Activated CD8-positive, alpha-beta T cell treated with anti-CD3 and anti-CD28 coated beads for 36 hours (primary cell): ENCODE measurements at regions not wholly inside any gene's neighbourhood (a gene's known extent, or its start where the extent isn't known, plus 50 kb on each side); places are given as distances from the start of the nearest gene placed in this dataset.

Experiments used
- ATAC-seq: fragments of 200-7000 bp; cut with Tn5 transposase; one replicate; pipeline ENCODE4 v1.10.0; 2021; ENCODE audit warnings: mild to moderate bottlenecking, moderate library complexity
- CTCF ChIA-PET: fragments of 350-600 bp; sonication (Branson Sonifier 250); formaldehyde crosslinking; loops from one replicate; lab custom pipeline; 2021; ENCODE audit warnings: antibody characterized with exemption; lab: Charles Lee
- POLR2A ChIA-PET: fragments of 350-600 bp; sonication (Branson Sonifier 250); formaldehyde crosslinking; loops from one replicate; lab custom pipeline; 2021; ENCODE audit warnings: antibody characterized with exemption; lab: Charles Lee
- DNase-seq: peaks from one replicate; pipeline ENCODE4 v3.0.0-alpha.2; 2020
- H3K27ac Mint-ChIP-seq: one replicate; pipeline ENCODE4 v1.8.0; 2021; ENCODE audit warnings: mild to moderate bottlenecking, mixed read lengths
- H3K27me3 Mint-ChIP-seq: one replicate; pipeline ENCODE4 v1.8.0; 2021; ENCODE audit warnings: mixed read lengths
- H3K36me3 Mint-ChIP-seq: one replicate; pipeline ENCODE4 v1.8.0; 2021; ENCODE audit warnings: low read depth, mixed read lengths
- H3K4me1 Mint-ChIP-seq: one replicate; pipeline ENCODE4 v1.8.0; 2021; ENCODE audit warnings: low read depth, mixed read lengths
- H3K4me3 Mint-ChIP-seq: one replicate; pipeline ENCODE4 v1.8.0; 2021; ENCODE audit warnings: mild to moderate bottlenecking, moderate library complexity, mixed read lengths
- H3K9me3 Mint-ChIP-seq: one replicate; pipeline ENCODE4 v1.8.0; 2021; ENCODE audit warnings: mixed read lengths
- intact Hi-C: fragments of 100-400 bp; cut with micrococcal nuclease; formaldehyde crosslinking; loops from one replicate; pipeline ENCODE4 v1.10.0; 2022
- TF ChIP-seq, protein P1 (sequence below): fragments of 200-600 bp; IDR thresholded peaks from one replicate; pipeline ENCODE4 v1.8.0; 2022; ENCODE audit warnings: antibody characterized with exemption, mild to moderate bottlenecking

DNA sequence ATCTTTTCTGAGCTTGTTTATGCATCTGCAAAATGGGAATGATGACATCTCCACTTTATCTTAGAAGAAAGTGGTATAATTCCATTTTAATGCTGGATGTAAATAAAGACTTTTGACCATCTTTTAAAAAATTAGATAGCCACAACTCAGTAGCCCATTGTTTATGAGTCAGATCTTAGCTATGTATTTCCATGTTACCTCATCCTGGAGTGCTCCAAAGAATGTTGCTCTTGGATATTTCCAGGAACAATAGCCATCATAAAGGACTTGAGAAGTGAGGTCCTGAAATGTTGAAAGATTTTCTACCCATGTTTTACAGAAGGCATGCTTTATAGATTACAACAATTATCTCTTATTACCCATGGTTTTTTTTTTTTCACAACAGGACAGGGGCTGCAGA lies 229.3 kb upstream of the EDNRB start:
- CTCF ChIA-PET: interaction anchor here (3.3 kb wide), 1 partner anchor 10 kb away, joined by 18 read pairs; no protein-coding TSS in a partner anchor
- Mint-ChIP-seq H3K27ac (no peak overlapping the region), H3K27me3 (peaks cover 2% of the 10 kb centered on the region), H3K4me3 (no peak overlapping the region), H3K9me3 (peaks cover under 1% of the 10 kb centered on the region), H3K4me1 (no peaks in the 10 kb centered on the region), H3K36me3 (no peaks in the 10 kb centered on the region)
- ATAC-seq: no peak
- POLR2A ChIA-PET: interaction anchor here (1.4 kb wide), 1 partner anchor 8 kb away, joined by 3 read pairs; no protein-coding TSS in a partner anchor
- DNase-seq: no peak
- intact Hi-C loops: no loop called here
- TF ChIP-seq, protein P1, sequence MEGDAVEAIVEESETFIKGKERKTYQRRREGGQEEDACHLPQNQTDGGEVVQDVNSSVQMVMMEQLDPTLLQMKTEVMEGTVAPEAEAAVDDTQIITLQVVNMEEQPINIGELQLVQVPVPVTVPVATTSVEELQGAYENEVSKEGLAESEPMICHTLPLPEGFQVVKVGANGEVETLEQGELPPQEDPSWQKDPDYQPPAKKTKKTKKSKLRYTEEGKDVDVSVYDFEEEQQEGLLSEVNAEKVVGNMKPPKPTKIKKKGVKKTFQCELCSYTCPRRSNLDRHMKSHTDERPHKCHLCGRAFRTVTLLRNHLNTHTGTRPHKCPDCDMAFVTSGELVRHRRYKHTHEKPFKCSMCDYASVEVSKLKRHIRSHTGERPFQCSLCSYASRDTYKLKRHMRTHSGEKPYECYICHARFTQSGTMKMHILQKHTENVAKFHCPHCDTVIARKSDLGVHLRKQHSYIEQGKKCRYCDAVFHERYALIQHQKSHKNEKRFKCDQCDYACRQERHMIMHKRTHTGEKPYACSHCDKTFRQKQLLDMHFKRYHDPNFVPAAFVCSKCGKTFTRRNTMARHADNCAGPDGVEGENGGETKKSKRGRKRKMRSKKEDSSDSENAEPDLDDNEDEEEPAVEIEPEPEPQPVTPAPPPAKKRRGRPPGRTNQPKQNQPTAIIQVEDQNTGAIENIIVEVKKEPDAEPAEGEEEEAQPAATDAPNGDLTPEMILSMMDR: no peak

DNA sequence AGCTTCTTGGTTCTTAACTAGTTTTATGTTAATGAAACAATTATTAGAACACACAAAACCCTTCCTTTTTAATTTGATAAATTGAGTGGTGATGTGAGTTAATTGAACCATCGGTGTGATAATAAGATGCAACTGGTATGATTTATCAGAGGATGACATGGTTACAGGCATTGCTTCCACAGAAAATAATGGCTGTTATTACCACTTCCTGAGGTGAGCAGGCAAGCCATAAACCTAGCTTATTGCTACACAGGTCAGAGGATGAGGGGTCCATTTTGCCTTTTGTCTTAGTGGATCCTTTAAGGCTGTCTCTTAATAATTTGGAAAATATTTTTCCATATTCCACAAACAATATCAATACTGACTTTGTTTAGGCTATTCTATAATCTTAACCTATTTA lies 226.6 kb upstream of the EDNRB start:
- CTCF ChIA-PET: no interaction called here

DNA sequence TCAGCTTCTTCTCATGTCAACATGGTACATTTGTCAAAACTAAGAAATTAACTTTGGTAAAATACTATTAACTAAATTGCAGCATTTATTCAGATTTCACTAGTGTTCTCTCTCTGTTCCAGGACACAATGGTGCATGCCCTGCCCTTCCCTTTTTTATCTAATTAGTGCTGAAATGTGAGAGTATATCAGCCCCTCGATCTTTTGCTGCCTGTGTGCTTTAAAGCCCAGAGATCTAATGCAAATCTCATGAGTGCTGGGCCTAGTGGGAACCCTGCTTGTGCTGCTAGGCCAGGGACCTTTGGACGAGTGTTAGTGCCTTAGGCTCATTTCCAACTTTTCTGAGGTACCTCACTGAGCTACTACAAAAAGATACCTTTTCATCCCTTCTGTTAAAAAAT lies 221.1 kb upstream of the EDNRB start:
- POLR2A ChIA-PET: interaction anchor here (0.9 kb wide), 1 partner anchor 8 kb away, joined by 3 read pairs; no protein-coding TSS in a partner anchor
- H3K4me1 Mint-ChIP-seq: peaks cover 7% of the 10 kb centered on the region
- intact Hi-C loops: no loop called here

More for the DNA sequence above, 226.6 kb upstream of the EDNRB start:
- POLR2A ChIA-PET: no interaction called here
- TF ChIP-seq, protein P1: no peak
- DNase-seq (no peak), ATAC-seq (no peak)
- H3K27me3 Mint-ChIP-seq: peaks cover 4% of the 10 kb centered on the region
- H3K27ac Mint-ChIP-seq: no peak overlapping the region
- no peaks in the 10 kb centered on the region for H3K9me3 Mint-ChIP-seq
- no peaks in the 10 kb centered on the region for H3K4me1 Mint-ChIP-seq
- no peak overlapping the region for H3K4me3 Mint-ChIP-seq
- H3K36me3 Mint-ChIP-seq: no peaks in the 10 kb centered on the region
- intact Hi-C loops: no loop called here

DNA sequence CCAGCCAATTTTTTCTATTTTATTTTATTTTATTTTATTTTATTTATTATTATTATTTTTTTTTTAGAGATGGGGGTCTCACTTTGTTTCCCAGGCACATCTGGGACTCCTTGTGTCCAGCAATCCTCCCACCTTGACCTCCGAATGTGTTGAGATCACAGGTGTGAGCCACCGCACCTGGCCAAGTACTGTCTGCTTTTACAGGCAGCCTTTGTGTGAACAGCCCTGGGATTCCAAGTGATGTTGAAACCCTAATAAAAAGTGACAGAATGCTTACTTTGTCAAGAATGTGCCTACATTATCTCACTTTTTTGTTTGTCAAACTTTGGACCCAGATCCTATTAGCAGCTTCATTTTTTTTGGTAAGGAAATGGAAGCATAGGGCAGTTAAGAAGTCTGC lies 220.1 kb upstream of the EDNRB start:
- TF ChIP-seq, protein P1: no peak
- Mint-ChIP-seq H3K4me1 (peaks cover 7% of the 10 kb centered on the region), H3K27ac (no peak overlapping the region), H3K36me3 (no peaks in the 10 kb centered on the region), H3K27me3 (peaks cover 2% of the 10 kb centered on the region), H3K4me3 (no peak overlapping the region), H3K9me3 (no peaks in the 10 kb centered on the region)
- no peak for DNase-seq
- intact Hi-C loops: no loop called here
- no peak for ATAC-seq
- ChIA-PET POLR2A (no interaction called here), CTCF (interaction anchor here (1.0 to 3.6 kb wide), 8 partner anchors 9 to 840 kb away, joined by 3 to 26 read pairs (median 6); no protein-coding TSS in a partner anchor)

More for the DNA sequence above, 221.1 kb upstream of the EDNRB start:
- Mint-ChIP-seq H3K4me3 (no peak overlapping the region), H3K9me3 (no peaks in the 10 kb centered on the region), H3K36me3 (no peaks in the 10 kb centered on the region), H3K27ac (no peak overlapping the region), H3K27me3 (peaks cover 4% of the 10 kb centered on the region)
- ATAC-seq (no peak), DNase-seq (no peak)
- TF ChIP-seq, protein P1: no peak
- CTCF ChIA-PET: interaction anchor here (0.7 to 2.4 kb wide), 3 partner anchors 18 to 617 kb away, joined by 3 to 12 read pairs (median 6); no protein-coding TSS in a partner anchor

DNA sequence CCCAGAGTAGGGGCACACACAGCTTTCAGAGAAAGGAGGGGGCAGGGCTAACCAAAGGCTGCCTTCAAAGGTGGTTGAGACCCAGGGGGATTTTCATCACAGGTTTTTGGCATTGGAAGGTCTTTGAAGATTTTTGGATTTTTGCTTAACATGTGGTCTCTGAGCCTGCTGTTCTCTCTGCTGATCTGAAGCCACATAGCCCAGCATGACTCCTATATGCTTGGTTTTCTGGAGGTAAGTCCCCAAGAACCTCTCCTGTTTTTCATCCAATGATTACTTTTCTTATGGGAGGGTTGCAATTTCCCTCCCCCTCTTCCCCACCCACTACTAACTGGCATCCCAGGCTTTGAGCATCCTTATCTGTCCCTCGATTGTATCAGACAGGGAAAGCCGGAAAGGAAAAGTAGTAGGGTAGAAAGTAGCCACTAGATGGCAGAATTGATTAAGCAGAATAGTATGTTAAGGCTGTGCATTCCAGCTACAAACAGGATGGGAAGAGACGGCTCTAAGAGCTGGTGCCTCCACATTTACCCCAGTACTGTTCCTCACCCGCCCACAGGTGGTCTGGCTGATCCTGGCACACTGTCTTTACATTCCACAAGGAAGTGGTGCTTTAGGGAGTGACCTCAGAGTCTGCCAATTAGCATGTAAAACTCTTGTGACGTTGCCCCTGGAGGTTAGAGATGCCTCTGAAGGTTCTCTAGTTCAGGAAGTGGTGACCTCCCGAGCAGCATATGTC lies 218.9 kb upstream of the EDNRB start:
- intact Hi-C loops: loop anchor here (2.0 kb wide), 1 partner anchor 841 kb away; no protein-coding TSS in a partner anchor
- POLR2A ChIA-PET: no interaction called here
- Mint-ChIP-seq H3K4me3 (peak overlapping the region; percentile 20), H3K9me3 (no peaks in the 10 kb centered on the region), H3K27ac (no peak overlapping the region), H3K36me3 (no peaks in the 10 kb centered on the region), H3K4me1 (peaks cover 7% of the 10 kb centered on the region), H3K27me3 (no peaks in the 10 kb centered on the region)
- TF ChIP-seq, protein P1: peak; percentile 68
- CTCF ChIA-PET: interaction anchor here (0.6 to 3.6 kb wide), 16 partner anchors 8 to 841 kb away, joined by 3 to 26 read pairs (median 3); no protein-coding TSS in a partner anchor
- peak; percentile 83 for ATAC-seq
- peak; percentile 14 for DNase-seq
